ENCODE measurements at regions not wholly inside any gene's neighbourhood (a gene's known extent, or its start where the extent isn't known, plus 50 kb on each side); places are given as distances from the start of the nearest gene placed in this dataset.
A peak's percentile ranks its signal among the peaks of the same experiment; 100 is the strongest.
"Not testable (repeated sequence)": the region's sequence is repeated elsewhere in the genome, so short reads cannot be mapped to it uniquely, and the experiment has no call there.

- H3K27ac Mint-ChIP-seq: no peak overlapping the region
- no peaks in the 10 kb centered on the region for H3K4me1 Mint-ChIP-seq
- DNase-seq (ENCODE audit: low spot score in 2 of 2) (no peak), ATAC-seq (no peak)
- H3K4me3 Mint-ChIP-seq: no peak overlapping the region
- H3K9me3 Mint-ChIP-seq: no peaks in the 10 kb centered on the region
- no peaks in the 10 kb centered on the region for H3K36me3 Mint-ChIP-seq
Observed at GRCh38 chr4:79585834-79586233, 177.8 kb upstream of the GK2 start.

GRCh38 chr4:79585330-79585729 is 177.3 kb upstream of the GK2 start:
- H3K4me1 Mint-ChIP-seq: no peaks in the 10 kb centered on the region
- no peak for DNase-seq (ENCODE audit: low spot score in 2 of 2)
- H3K27ac Mint-ChIP-seq: no peak overlapping the region
- ATAC-seq: no peak
- no peaks in the 10 kb centered on the region for H3K36me3 Mint-ChIP-seq
- H3K4me3 Mint-ChIP-seq: no peak overlapping the region
- H3K9me3 Mint-ChIP-seq: no peaks in the 10 kb centered on the region

GRCh38 chr4:79584902-79585301 is 176.9 kb upstream of the GK2 start:
- H3K4me1 Mint-ChIP-seq: no peaks in the 10 kb centered on the region
- no peaks in the 10 kb centered on the region for H3K9me3 Mint-ChIP-seq
- DNase-seq (ENCODE audit: low spot score in 2 of 2) (no peak), ATAC-seq (no peak)
- no peak overlapping the region for H3K27ac Mint-ChIP-seq
- H3K36me3 Mint-ChIP-seq: no peaks in the 10 kb centered on the region
- no peak overlapping the region for H3K4me3 Mint-ChIP-seq

GRCh38 chr4:79584352-79584751 is 176.3 kb upstream of the GK2 start:
- H3K4me1 Mint-ChIP-seq: no peaks in the 10 kb centered on the region
- no peaks in the 10 kb centered on the region for H3K36me3 Mint-ChIP-seq
- ATAC-seq (no peak), DNase-seq (ENCODE audit: low spot score in 2 of 2) (no peak)
- H3K27ac Mint-ChIP-seq: no peak overlapping the region
- no peaks in the 10 kb centered on the region for H3K9me3 Mint-ChIP-seq
- no peak overlapping the region for H3K4me3 Mint-ChIP-seq

GRCh38 chr4:79578606-79579005 is 170.6 kb upstream of the GK2 start:
- no peaks in the 10 kb centered on the region for H3K4me1 Mint-ChIP-seq
- ATAC-seq: no peak

GRCh38 chr4:79576429-79576753 is 168.4 kb upstream of the GK2 start:
- Mint-ChIP-seq H3K9me3 (no peaks in the 10 kb centered on the region), H3K36me3 (no peaks in the 10 kb centered on the region), H3K4me3 (no peak overlapping the region), H3K27ac (no peak overlapping the region), H3K4me1 (no peaks in the 10 kb centered on the region)
- ATAC-seq: peak; percentile 62
- no peak for DNase-seq (ENCODE audit: low spot score in 2 of 2)

More at GRCh38 chr4:79578606-79579005, 170.6 kb upstream of the GK2 start:
- no peak for DNase-seq (ENCODE audit: low spot score in 2 of 2)
- H3K36me3 Mint-ChIP-seq: no peaks in the 10 kb centered on the region
- H3K4me3 Mint-ChIP-seq: no peak overlapping the region
- no peak overlapping the region for H3K27ac Mint-ChIP-seq
- H3K9me3 Mint-ChIP-seq: no peaks in the 10 kb centered on the region

- Mint-ChIP-seq H3K4me3 (no peak overlapping the region), H3K9me3 (no peaks in the 10 kb centered on the region), H3K27ac (no peak overlapping the region), H3K4me1 (no peaks in the 10 kb centered on the region), H3K36me3 (no peaks in the 10 kb centered on the region)
- no peak for DNase-seq (ENCODE audit: low spot score in 2 of 2)
- no peak for ATAC-seq
Observed at GRCh38 chr4:79575709-79576428, 167.8 kb upstream of the GK2 start.

- no peak overlapping the region for H3K27ac Mint-ChIP-seq
- H3K4me3 Mint-ChIP-seq: no peak overlapping the region
- no peak for ATAC-seq
- no peak for DNase-seq (ENCODE audit: low spot score in 2 of 2)
- H3K4me1 Mint-ChIP-seq: no peaks in the 10 kb centered on the region
- no peaks in the 10 kb centered on the region for H3K36me3 Mint-ChIP-seq
- no peaks in the 10 kb centered on the region for H3K9me3 Mint-ChIP-seq
Observed at GRCh38 chr4:79574741-79575451, 166.9 kb upstream of the GK2 start.

- Mint-ChIP-seq H3K4me3 (no peak overlapping the region), H3K9me3 (no peaks in the 10 kb centered on the region), H3K27ac (no peak overlapping the region), H3K4me1 (no peaks in the 10 kb centered on the region), H3K36me3 (no peaks in the 10 kb centered on the region)
- ATAC-seq (no peak), DNase-seq (ENCODE audit: low spot score in 2 of 2) (no peak)
Observed at GRCh38 chr4:79563219-79563618, 155.2 kb upstream of the GK2 start.

- H3K4me3 Mint-ChIP-seq: no peak overlapping the region
- no peaks in the 10 kb centered on the region for H3K36me3 Mint-ChIP-seq
- no peak overlapping the region for H3K27ac Mint-ChIP-seq
- no peaks in the 10 kb centered on the region for H3K9me3 Mint-ChIP-seq
- no peak for ATAC-seq
- H3K4me1 Mint-ChIP-seq: no peaks in the 10 kb centered on the region
- no peak for DNase-seq (ENCODE audit: low spot score in 2 of 2)
Observed at GRCh38 chr4:79561751-79562150, 153.7 kb upstream of the GK2 start.

- H3K27ac Mint-ChIP-seq; H3K4me1 Mint-ChIP-seq; ATAC-seq; DNase-seq (ENCODE audit: low spot score in 2 of 2); H3K4me3 Mint-ChIP-seq; H3K36me3 Mint-ChIP-seq; H3K9me3 Mint-ChIP-seq: not testable (repeated sequence)
Observed at GRCh38 chr4:79559398-79559797, 151.4 kb upstream of the GK2 start.

GRCh38 chr4:79552311-79552710 is 144.3 kb upstream of the GK2 start:
- no peaks in the 10 kb centered on the region for H3K4me1 Mint-ChIP-seq
- H3K36me3 Mint-ChIP-seq: no peaks in the 10 kb centered on the region
- ATAC-seq (no peak), DNase-seq (ENCODE audit: low spot score in 2 of 2) (no peak)
- peaks cover 4% of the 10 kb centered on the region for H3K9me3 Mint-ChIP-seq
- no peak overlapping the region for H3K27ac Mint-ChIP-seq
- H3K4me3 Mint-ChIP-seq: no peak overlapping the region

GRCh38 chr4:79551555-79551954 is 143.5 kb upstream of the GK2 start:
- Mint-ChIP-seq H3K4me3 (no peak overlapping the region), H3K9me3 (peaks cover 4% of the 10 kb centered on the region), H3K36me3 (no peaks in the 10 kb centered on the region), H3K27ac (no peak overlapping the region), H3K4me1 (no peaks in the 10 kb centered on the region)
- DNase-seq (ENCODE audit: low spot score in 2 of 2) (no peak), ATAC-seq (no peak)

- Mint-ChIP-seq H3K27ac (no peak overlapping the region), H3K9me3 (no peaks in the 10 kb centered on the region), H3K4me3 (no peak overlapping the region), H3K36me3 (no peaks in the 10 kb centered on the region), H3K4me1 (no peaks in the 10 kb centered on the region)
- ATAC-seq: no peak
- no peak for DNase-seq (ENCODE audit: low spot score in 2 of 2)
Observed at GRCh38 chr4:79547851-79548250, 139.8 kb upstream of the GK2 start.

- not testable (repeated sequence) for H3K4me1 Mint-ChIP-seq; DNase-seq (ENCODE audit: low spot score in 2 of 2); H3K36me3 Mint-ChIP-seq; H3K27ac Mint-ChIP-seq; H3K9me3 Mint-ChIP-seq; H3K4me3 Mint-ChIP-seq; ATAC-seq
Observed at GRCh38 chr4:79545292-79545691, 137.3 kb upstream of the GK2 start.

GRCh38 chr4:79540143-79540542 is 132.1 kb upstream of the GK2 start:
- H3K4me1 Mint-ChIP-seq: no peaks in the 10 kb centered on the region
- DNase-seq (ENCODE audit: low spot score in 2 of 2) (no peak), ATAC-seq (no peak)
- no peak overlapping the region for H3K27ac Mint-ChIP-seq
- H3K9me3 Mint-ChIP-seq: peaks cover 2% of the 10 kb centered on the region
- H3K36me3 Mint-ChIP-seq: no peaks in the 10 kb centered on the region
- H3K4me3 Mint-ChIP-seq: no peak overlapping the region

All from stimulated activated effector memory CD8-positive, alpha-beta T cell treated with anti-CD3 and anti-CD28 coated beads, Interleukin-12 subunit alpha, Interleukin-12 subunit beta, amount 100 ng/mL, for 72 hours (primary cell).